Activated naive CD4-positive, alpha-beta T cell (primary cell): ENCODE measurements at regions not wholly inside any gene's neighbourhood (a gene's known extent, or its start where the extent isn't known, plus 50 kb on each side); places are given as distances from the start of the nearest gene placed in this dataset.
"Not testable (repeated sequence)": the region's sequence is repeated elsewhere in the genome, so short reads cannot be mapped to it uniquely, and the experiment has no call there.

Experiments
- DNase-seq, 4 experiments: peaks; one replicate each; lab custom pipeline; 2025; lab: John Stamatoyannopoulos, UW

DNA sequence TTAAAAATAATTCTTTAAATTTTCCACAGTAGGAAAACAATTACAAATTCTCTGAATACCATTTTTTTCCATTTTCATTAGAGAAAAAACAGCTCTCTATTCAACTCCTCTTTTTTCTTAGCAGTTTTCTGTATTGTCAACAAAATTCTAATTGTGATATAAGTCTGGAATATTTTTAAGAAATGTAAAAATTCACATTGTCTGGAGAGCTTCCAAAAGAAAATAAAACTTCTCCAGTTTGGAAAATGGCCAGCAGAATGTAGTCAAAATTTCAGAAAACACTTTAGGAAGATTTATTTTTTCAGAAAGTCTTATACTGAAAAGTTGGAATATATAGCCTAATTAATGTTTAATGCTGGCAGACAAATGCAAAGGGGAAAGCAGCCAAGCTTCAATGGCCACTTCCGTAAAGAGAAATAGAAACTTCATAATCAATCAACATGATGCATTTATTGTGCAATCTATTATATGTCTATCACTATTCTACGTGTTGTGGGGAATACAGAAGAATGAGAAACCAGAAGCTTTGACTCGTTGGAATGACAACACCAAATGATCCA lies 733.2 kb upstream of the PKDCC start:
- DNase-seq: no peak

DNA sequence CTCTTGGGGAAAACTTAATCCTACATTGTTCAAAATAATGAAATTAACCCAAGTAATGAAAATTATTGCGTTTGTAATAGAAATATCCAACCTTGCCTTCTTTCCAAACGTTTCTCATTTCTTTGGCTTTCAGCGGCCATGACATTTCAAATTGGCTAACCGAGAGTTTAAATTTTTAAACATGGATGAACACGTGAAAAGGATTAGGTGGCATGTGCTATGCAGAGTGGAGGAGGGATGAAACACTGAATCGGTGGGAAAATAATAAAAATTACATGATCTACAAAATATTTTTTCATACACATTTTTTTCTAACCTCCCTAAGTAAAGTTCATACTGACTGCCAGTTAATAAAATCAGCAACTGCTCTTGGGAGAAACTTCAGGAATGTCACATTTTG lies 728.4 kb upstream of the PKDCC start:
- no peak for DNase-seq

DNA sequence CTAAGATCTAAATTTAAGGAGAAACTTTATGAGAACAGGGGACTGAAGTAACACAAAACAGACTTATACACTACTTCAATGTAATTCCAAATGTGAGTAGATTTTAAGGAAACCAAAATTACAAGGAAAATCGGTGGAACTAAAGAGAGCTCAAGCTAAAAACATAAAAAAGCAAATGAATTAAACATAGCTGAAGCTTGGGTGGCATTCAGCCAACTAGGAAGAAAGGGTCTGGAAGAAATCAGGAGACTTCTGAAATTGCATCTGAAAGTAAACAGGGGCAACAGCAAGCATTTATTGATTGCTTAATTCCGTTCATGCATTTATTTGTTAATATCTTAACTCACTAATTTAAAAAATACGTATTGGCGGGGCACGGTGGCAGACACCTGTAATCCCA lies 727.3 kb upstream of the PKDCC start:
- no peak for DNase-seq

DNA sequence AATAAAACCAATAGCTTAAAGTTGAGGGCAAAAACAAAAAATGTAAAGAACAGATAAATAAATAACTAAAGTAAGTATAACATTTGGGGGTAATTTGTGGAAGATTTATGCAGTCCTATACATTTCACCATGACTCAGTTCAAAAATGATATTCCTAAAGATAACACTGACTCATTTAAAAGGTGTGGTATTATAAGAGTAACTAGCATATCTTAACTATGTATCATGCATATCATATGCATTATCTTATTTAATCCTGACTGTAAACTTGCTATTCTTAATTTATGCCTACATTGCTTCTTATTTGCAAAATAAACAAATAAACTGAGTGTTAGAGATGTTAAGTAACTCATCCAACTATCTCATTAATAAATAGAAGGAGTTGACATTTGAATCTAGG lies 726.5 kb upstream of the PKDCC start:
- DNase-seq: no peak

DNA sequence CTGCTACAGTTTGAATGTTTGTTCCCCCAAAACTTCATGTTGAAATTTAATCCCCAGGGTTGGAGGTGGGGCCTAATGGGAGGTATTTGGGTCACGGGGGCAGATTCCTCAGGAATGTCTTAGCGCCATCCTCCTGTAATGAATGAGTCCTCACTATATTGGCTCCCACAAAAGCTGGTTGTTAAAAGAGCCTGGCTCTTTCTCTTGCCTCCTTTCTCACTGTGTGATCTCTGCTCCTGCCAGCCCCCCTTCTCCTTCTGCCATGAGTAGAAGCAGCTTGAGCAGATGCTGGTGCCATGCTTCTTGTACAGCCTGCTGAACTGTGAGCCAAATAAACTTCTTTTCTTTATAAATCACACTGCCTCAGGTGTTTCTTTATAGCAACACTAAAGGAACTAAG lies 721.0 kb upstream of the PKDCC start:
- no peak for DNase-seq

DNA sequence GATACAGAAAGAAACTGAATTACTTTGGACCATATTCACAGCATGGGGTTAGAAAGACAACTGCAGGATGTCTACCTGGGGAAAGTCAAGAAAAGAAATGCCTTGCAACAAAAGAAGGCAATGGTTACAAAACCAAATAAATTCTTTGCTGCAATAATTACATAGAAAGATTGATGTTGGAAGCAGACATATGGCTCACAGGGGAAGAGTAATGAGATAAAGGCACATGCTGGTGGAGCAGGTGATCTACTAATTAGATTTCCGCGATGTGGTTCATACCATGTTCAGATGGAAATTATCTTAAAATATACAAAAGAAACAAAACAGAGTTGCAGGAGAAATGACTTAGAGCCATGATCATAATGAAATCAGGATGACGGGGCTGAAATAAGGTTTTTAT lies 718.8 kb upstream of the PKDCC start:
- no peak for DNase-seq

DNA sequence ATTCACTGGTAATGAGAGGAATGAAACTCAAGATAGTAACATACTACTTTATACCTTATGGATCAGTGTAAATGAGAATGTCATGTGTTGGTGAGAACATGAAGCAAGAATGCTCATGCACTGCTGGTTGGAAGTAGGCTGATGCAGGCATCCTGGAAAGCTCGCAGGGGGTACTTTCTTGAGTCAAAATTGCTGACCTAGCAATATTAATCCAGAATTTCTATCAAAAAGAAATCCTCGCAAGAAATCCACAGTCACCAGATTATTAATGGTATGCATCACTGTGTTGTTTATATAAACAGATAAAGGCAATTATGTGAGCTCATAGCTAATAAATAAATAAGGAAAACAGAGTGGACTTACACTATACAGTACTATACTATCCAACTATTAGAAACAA lies 713.7 kb upstream of the PKDCC start:
- no peak for DNase-seq

DNA sequence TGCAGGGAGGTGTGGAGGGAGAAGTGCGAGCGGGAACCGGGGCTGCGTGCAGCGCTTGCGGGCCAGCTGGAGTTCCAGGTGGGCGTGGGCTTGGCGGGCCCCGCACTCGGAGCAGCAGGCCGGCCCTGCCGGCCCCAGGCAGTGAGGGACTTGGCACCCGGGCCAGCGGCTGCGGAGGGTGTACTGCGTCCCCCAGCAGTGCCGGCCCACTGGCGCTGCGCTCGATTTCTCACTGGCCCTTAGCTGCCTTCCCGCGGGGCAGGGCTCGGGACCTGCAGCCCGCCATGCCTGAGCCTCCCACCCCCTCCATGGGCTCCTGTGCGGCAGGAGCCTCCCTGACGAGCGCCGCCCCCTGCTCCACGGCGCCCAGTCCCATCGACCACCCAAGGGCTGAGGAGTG lies 712.2 kb upstream of the PKDCC start:
- DNase-seq: not testable (repeated sequence)

DNA sequence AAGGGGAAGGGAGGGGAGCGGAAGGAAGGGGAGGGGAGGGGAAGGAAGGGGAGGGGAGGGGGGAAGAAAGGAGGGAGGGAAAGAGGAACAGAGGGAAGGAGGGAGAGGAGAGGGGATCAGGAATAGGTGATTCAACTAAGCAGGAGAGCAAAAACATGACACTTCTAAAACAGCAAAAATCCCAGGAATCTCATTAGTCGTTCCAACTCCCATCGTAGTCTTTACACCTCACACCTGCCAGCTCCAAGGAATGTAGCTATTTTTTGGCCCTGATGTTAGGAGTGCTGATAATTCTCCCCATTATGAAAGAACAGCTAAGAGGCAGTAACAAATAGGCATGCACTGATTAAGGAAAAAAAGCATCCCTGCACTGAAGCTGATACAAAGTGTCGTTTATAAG lies 709.9 kb upstream of the PKDCC start:
- DNase-seq: no peak

DNA sequence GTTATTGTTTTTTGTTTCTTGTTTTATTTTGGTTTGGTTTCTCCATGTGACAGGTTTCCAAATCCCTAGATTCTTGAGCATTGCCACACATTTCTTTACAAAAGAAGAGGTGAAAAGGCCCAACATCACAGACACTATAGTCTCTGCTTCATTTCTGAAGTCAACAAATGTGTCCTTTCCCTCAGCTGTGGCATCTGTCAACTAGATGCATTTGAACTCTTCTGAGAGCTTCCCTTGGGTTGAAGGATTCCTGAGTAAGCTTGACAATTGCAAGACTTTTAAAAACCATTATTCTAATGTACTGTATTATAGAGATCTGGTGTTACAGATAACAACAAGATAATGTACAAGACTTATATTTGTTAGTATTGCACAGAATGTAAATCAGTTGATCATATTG lies 703.3 kb upstream of the PKDCC start:
- no peak for DNase-seq

DNA sequence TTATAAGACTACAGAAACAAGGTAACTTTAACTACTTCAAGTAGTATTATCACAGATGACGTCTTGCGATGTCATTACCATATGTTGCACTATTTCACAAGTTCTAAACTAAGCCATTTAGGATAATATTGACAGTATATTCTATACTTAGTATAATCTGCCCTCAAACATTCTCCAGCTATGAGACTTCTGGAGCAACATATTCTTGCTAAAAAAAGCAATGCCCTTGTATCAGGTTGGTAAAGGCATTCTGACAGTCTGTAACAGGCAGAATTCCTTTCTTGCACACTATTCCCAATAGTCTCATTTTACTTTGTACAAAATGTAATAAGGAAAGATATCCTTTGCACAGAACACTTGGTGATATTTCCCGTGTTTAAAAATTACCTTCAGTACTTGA lies 694.8 kb upstream of the PKDCC start:
- DNase-seq: no peak

DNA sequence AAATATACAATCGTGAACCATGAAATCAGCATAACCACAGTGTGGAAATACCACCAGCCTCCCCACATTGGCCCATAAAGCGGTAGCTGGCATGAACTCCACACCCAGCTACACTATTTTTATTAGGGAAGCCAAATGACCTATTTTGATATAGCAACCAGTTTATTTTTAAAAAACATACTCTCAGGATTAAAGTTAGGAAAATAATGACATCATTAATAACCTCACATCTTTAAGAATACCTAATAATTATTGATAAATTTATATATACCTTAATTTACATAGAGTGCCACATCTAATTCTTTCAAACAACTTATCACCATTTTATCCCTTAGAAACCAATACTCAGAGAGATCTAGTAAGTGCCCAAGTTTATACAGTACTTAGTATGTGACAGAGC lies 692.0 kb upstream of the PKDCC start:
- no peak for DNase-seq

DNA sequence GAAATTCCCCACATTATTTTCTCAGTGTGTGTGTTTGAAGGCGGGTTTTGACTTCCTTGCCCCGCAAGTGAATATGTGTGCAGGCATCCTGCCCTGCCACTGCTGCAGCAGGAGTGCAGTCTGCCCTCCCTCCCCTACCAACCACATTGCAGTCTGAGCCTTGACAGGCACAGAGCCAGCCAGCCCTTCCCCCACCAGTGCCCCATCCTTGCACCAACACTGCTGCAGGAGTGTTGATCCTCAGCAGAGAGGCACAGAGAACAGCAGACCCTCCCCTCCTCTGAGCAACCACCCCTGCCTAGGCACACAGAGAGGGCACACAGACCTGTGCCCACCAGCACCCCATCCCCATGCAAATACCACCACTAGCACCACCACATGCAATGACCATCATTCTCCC lies 683.0 kb upstream of the PKDCC start:
- DNase-seq: no peak

DNA sequence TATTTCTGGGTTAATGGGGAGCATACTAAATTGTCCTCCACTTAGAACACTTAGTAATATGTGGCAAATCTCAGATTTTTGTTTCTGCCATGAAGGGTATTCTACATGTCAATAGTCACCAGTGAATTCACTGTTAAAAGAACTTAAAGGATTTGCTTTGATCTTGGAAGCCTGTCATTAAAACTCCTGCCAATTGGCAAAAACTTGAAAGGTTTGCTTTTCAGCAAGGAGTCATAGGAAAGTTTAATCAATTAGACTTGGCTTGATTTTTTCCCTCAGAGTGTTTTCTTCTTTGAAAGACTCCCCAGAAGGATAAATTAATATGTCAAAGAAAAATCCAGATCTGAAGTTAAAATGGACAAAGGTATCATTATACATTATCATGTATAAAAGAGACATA lies 671.9 kb upstream of the PKDCC start:
- no peak for DNase-seq

DNA sequence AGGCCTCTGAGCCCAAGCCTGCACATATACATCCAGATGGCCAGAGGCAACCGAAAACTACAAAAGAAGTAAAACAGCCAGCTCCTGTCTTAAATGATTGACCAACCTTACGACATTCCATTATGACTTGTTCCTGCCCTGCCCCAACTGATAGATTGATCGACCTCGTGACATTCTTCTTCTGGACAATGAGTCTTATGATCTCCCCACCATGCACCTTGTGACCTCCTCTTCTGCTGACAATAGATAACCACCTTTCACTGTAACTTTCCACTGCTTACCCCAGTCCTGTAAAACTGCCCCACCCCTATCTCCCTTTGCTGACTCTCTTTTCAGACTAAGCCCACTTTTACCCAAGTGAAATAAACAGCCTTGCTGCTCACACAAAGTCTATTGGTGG lies 670.0 kb upstream of the PKDCC start:
- DNase-seq: no peak

DNA sequence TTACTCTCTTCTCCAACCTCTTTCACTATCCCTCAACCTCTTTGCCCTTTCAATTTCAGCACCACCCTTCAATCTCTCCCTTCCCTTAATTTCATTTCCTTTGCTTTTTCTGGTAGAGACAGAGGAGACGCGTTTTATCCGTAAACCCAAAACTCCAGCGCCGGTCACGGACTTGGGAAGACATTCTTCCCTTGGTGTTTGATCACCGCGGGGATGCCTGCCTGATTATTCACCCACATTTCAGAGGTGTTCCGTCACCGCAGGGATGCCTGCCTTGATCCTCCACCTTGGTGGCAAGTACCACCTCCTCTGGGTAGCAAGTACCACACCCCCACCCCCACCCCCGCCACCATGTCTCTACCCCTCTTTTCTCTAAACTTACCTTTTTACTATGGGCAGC lies 669.4 kb upstream of the PKDCC start:
- no peak for DNase-seq

DNA sequence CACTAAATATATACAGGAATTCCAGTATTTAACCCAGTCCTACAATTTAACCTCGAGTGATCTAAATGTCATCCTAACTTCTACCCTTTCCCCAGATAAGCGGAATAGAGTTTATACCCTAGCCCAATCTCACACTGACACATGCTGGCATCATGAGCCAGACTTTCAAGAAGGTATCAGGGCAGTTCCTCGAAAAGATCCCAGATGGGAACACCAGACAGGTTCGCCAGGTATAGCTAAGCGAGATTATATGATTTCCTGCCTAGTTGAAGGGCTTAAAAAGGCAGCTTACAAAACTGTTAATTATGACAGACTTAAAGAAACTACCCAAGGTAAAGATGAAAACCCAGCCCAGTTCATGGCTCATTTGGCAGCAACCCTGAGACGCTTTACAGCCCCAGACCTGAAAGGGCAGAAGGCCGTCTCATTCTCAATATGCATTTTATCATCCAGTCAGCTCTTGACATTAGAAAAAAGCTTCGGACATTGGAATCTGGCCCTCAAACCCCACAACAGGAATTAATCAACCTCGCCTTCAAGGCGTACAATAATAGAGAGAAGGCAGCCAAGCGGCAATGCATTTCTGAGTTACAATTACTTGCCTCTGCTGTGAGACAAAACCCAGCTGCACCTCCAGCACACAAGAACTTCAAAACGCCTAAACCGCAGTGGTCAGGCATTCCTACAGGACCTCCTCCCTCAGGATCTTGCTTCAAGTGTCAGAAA lies 668.2 kb upstream of the PKDCC start:
- DNase-seq: no peak

DNA sequence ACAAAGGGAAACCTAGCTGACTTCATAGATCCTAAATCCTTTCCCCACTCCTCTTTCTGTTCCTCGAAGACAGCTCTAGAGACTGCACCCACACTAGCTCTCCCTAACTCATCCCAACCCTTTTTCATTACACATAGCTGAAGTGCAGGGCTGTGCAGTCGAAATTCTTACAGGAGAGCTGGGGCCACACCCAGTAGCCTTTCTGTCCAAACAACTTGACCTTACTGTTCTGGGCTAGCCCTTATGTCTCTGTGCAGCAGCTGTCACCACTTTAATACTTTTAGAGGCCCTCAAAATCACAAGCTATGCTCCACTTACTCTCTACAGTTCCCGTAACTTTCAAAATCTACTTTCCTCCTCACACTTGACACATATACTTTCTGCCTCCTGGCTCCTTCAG lies 666.1 kb upstream of the PKDCC start:
- DNase-seq: no peak

DNA sequence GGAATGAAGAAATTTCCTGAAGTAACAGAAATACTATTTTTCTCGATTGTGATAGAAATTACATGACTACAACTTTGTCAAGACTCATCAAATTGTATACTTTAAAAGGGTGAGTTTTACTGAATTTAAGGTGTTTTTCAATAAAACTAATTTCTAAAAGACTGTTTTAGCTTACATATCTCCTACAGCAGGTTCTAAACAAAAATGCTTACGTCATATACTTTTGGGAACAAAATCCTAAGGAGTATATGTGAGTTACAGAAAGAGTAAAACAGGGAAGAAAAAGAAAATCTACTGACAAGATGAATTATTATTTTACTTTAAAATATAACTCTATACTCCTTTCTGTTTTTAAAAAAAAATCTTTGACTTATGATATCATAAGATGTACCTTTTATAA lies 660.3 kb upstream of the PKDCC start:
- DNase-seq: no peak

DNA sequence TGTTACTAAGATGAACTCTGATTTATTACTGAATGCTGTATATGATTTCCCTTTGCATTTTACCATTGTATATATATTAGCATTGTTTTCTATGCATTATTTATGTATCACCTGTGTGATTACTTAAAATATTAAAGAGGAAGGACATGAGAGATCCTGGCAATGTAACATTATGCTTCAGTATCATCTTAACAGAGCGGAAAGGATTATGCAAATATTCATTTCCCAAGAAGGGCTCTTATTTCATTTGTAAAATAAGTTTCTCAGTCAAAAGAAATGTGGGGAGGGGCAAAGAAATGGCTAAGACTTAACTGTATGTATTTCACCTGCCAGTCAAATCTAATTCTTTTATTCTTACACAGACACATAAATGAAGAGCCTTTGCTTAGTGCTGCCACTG lies 654.2 kb upstream of the PKDCC start:
- DNase-seq: no peak

DNA sequence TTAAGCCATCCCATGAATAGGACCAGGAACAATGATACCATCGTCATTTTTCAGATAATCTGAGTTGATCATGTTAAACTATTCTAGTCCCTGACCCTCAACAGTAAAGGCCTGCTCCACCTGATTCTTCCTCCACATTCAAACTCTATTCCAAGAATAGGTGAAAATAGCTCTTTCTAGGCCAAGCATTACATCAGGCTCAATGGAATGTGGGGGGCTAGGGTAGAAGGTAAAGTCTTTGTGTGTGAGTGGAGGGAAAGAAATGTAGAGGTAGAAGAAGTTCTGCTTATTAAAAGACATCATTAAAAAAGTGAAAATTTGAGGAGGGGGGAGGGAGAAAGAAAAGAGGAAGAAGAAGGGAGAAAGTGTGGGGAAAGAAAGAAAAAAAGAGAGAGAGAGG lies 653.3 kb upstream of the PKDCC start:
- no peak for DNase-seq

DNA sequence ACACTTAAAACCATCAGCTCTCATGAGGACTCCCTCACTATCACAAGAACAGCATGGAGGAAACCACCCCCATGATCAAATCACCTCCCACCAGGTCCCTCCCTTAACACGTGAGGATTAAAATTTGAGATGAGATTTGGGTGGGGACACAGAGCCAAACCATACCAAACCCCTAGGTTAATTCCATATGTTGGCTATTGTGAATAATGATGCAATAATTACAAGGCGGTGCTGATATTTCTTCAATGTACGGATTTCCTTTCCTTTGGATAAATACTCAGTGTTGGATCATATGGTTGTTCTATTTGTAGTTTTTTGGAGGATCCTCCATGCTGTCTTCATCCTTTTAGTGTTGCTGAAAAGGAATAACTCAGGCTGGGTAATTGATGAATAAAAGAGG lies 652.1 kb upstream of the PKDCC start:
- DNase-seq: no peak

DNA sequence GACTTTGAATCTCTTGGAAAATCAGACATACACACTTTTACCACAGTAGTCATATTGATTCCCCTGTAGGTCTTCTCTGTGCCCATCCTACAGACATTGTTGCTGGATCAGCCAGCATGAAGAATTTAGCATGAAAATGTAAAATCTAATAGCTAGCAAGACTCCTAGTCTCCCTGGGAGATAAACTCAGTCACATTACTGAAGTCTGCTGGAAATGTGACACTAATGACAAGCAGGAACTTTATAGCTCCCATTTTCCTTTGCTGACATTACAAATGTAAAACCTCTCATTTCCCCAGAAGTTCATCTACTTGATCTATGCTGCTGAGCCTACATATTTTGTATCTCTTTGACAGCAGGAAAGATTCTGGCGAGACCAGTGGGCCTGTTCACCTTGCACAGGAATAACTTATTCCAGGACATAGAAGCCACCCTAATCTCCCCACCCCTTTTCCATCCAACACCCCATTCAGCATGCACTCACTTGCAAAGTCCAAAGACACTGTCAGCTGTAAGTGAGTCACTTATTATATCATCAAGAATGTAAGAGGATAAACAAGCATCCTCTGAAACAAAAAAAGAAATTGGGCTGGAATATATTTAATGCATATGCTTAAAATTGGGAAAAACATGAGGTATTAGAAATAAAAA lies 648.3 kb upstream of the PKDCC start:
- no peak for DNase-seq

DNA sequence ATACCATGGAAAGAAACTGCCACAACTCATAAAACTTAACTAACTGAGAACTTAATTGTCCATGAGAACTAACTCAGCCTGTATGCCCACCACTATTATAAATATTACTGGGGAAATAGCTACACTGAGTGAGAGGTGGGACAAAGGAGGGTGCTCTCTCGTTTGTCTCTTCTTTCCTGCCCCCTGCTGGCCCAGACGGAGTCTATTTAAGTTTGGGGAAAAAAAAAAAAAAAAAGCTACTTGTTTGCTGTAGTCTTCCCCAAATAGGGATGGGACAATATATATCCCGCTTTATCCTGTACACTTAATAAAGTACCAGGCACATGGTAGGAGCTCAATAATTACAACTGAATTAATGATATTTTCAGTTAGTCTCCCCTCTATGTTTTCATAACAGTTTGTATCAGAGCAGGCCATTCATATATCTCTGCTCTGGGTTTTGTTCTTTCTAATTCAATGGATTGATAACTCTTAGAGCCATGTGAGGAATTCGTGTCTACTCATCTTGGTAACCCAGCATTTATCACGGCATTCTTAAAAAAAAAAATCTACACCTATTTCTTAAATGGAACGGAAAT lies 647.6 kb upstream of the PKDCC start:
- DNase-seq: no peak
